HepG2 (cell line): ENCODE measurements at regions not wholly inside any gene's neighbourhood (a gene's known extent, or its start where the extent isn't known, plus 50 kb on each side); places are given as distances from the start of the nearest gene placed in this dataset.
"Not testable (repeated sequence)": the region's sequence is repeated elsewhere in the genome, so short reads cannot be mapped to it uniquely, and the experiment has no call there.

Source experiments
- ATAC-seq: fragments of 200-7000 bp; cut with Tn5 transposase; 3 replicates; pipeline ENCODE4 v1.9.1; 2020; ENCODE audit warnings: mild to moderate bottlenecking, moderate library complexity
- BruUV-seq: library from RNA; stranded (reverse); fragments of 400-500 nt; replicated peaks from 2 replicates; lab custom pipeline; 2021; lab: Mats Ljungman, UMichigan
- CTCF ChIA-PET: fragments of 300-600 bp; formaldehyde crosslinking; extraction: SDS; loops from one replicate; lab custom pipeline; 2021; ENCODE audit warnings: low total read pairs, inconsistent platforms, low intra/inter-chr PET ratio; lab: Yijun Ruan, JAX
- POLR2A ChIA-PET: fragments of 350-600 bp; sonication (Branson Sonifier 250); formaldehyde crosslinking; loops from one replicate; lab custom pipeline; 2020; ENCODE audit warnings: antibody characterized with exemption, inconsistent platforms; lab: Yijun Ruan, JAX
- DNase-seq: peaks from one replicate; pipeline ENCODE4 v3.0.0-alpha.2; 2015; ENCODE audit warnings: low spot score
- FAIRE-seq: peaks from 3 replicates; lab custom pipeline; 2011; peaks lifted over from hg19 to GRCh38; lab: Jason Lieb, UNC
- H2AFZ ChIP-seq: one replicate; pipeline ENCODE4 v1.6.1; 2011; ENCODE audit warnings: low read length, inconsistent platforms
- H3K27ac ChIP-seq: fragments of 300-600 bp; 3 replicates; pipeline ENCODE4 v1.8.0; 2011; ENCODE audit warnings: mixed run types, mild to moderate bottlenecking, mixed read lengths, low read length, inconsistent platforms; ENCODE audit not compliant: insufficient read depth; ENCODE audit errors: extremely low read length
- H3K27me3 ChIP-seq, 2 experiments: fragments of 200-600 bp in 1 of 2; 2 replicates in 1 of 2; 3 replicates in 1 of 2; pipeline versions ENCODE4 v1.6.0 to v1.8.0; 2011; ENCODE audit warnings: low read length in 2 of 2, mild to moderate bottlenecking in 2 of 2, moderate library complexity in 2 of 2, inconsistent platforms in 1 of 2; ENCODE audit not compliant: insufficient read depth in 2 of 2, control insufficient read depth in 1 of 2
- H3K36me3 ChIP-seq, 2 experiments: fragments of 200-600 bp in 1 of 2; replicated peaks in 1 of 2; 2 replicates in 1 of 2; 3 replicates in 1 of 2; pipeline versions ENCODE4 v1.5.1 to v1.8.0; 2011; ENCODE audit warnings: low read length in 2 of 2, inconsistent platforms in 1 of 2; ENCODE audit not compliant: insufficient read depth in 2 of 2, control insufficient read depth in 1 of 2
- H3K4me1 ChIP-seq: 2 replicates; pipeline ENCODE4 v1.5.1; 2012; ENCODE audit warnings: low read length, inconsistent platforms; ENCODE audit not compliant: insufficient read depth
- H3K4me2 ChIP-seq: 2 replicates; pipeline ENCODE4 v1.6.0; 2011; ENCODE audit warnings: low read depth, low read length, inconsistent platforms
- H3K4me3 ChIP-seq, 3 experiments: fragments of 200-600 bp in 1 of 3; sonication (generic), shearing (Covaris generic) in 1 of 3; replicated peaks in 1 of 3; 2 replicates each; pipeline ENCODE4 v1.5.1; 2011 to 2016; ENCODE audit warnings: low read length in 3 of 3, inconsistent platforms in 2 of 3, low read depth in 2 of 3, mild to moderate bottlenecking in 2 of 3, control low read depth in 1 of 3, mixed read lengths in 1 of 3; ENCODE audit not compliant: insufficient read depth in 1 of 3
- H3K79me2 ChIP-seq: one replicate; pipeline ENCODE4 v1.6.1; 2011; ENCODE audit warnings: low read length, inconsistent platforms; ENCODE audit not compliant: insufficient read depth
- H3K9ac ChIP-seq: 2 replicates; pipeline ENCODE4 v1.6.0; 2011; ENCODE audit warnings: mild to moderate bottlenecking, low read depth, low read length, inconsistent platforms; ENCODE audit not compliant: insufficient read depth
- H3K9me3 ChIP-seq: 2 replicates; pipeline ENCODE4 v1.5.1; 2012; ENCODE audit warnings: mild to moderate bottlenecking, low read length
- H4K20me1 ChIP-seq: 2 replicates; pipeline ENCODE4 v1.6.0; 2011; ENCODE audit warnings: inconsistent platforms, mild to moderate bottlenecking, low read length, moderate library complexity; ENCODE audit not compliant: insufficient read depth
- CHD4 ChIP-seq: fragments of 200-600 bp; sonication (generic); IDR thresholded peaks from 2 replicates; pipeline ENCODE4 v1.7.0; 2017; ENCODE audit warnings: mild to moderate bottlenecking, low read length, borderline replicate concordance
- TFDP1 ChIP-seq: IDR thresholded peaks from 2 replicates; pipeline ENCODE4 v1.6.1; 2016; ENCODE audit warnings: missing compliant biosample characterization, missing genetic modification reagents, borderline replicate concordance
- ZFP37 ChIP-seq: sonication (generic); formaldehyde crosslinking; IDR thresholded peaks from 2 replicates; pipeline ENCODE4 v1.4.0; 2020; ENCODE audit warnings: missing genetic modification reagents, borderline replicate concordance
- ZNF878 ChIP-seq: sonication (generic); formaldehyde crosslinking; IDR thresholded peaks from 2 replicates; pipeline ENCODE4 v1.8.1; 2023; ENCODE audit warnings: mild to moderate bottlenecking, missing genetic modification reagents, moderate library complexity
- WGBS: methylation state at CpG from one replicate; pipeline ENCODE4 v1.1.6; 2017; ENCODE audit warnings: low lambda C conversion rate; 5-methylcytosine and 5-hydroxymethylcytosine counted together
- in situ Hi-C: cut with HindIII; loops from 2 replicates; pipeline ENCODE4 v1.10.0; 2017; ENCODE audit warnings: low pct_unique_long_range_greater_than_20kb; ENCODE audit not compliant: extremely low pct_ligation_motif_present
- intact Hi-C: fragments of 100-400 bp; cut with micrococcal nuclease; formaldehyde crosslinking; loops from one replicate; pipeline ENCODE4 v1.10.0; 2022; ENCODE audit not compliant: unreplicated experiment

GRCh38 chr5:93348231-93348630 is 232.8 kb downstream of the NR2F1-AS1 start:
- Histone ChIP-seq H4K20me1 (no peaks in the 10 kb centered on the region), H2AFZ (no peak overlapping the region), H3K4me3 (no peak overlapping the region), H3K36me3 (no peaks in the 10 kb centered on the region), H3K9me3 (no peaks in the 10 kb centered on the region), H3K4me2 (no peak overlapping the region), H3K4me1 (no peaks in the 10 kb centered on the region), H3K27me3 (peaks cover 1 to 18% of the 10 kb centered on the region in 2 experiments; a peak in 3 of 5 replicates), H3K9ac (no peak overlapping the region), H3K79me2 (no peaks in the 10 kb centered on the region), H3K27ac (no peak overlapping the region)
- in situ Hi-C loops (no loop called here), intact Hi-C loops (no loop called here)
- no TSS peak for BruUV-seq
- TF ChIP-seq TFDP1 (CRISPR knock-in tag) (no peak), ZNF878 (CRISPR knock-in tag) (no peak), ZFP37 (no peak), CHD4 (no peak)
- whole genome bisulfite sequencing: 77% methylated on average over 14 of the region's 15 CpGs
- ATAC-seq (no peak), DNase-seq (no peak), FAIRE-seq (no peak)
- ChIA-PET CTCF (no interaction called here), POLR2A (no interaction called here)

- FAIRE-seq, H3K9ac ChIP-seq, H3K4me2 ChIP-seq, in situ Hi-C loops, H3K36me3 ChIP-seq, intact Hi-C loops, H3K79me2 ChIP-seq, ATAC-seq, POLR2A ChIA-PET, DNase-seq, H4K20me1 ChIP-seq, CTCF ChIA-PET, H3K4me3 ChIP-seq, H2AFZ ChIP-seq, H3K27ac ChIP-seq, H3K9me3 ChIP-seq, BruUV-seq: not testable (repeated sequence)
- Histone ChIP-seq H3K4me1 (peaks cover 13% of the 10 kb centered on the region), H3K27me3 (peaks cover 1 to 18% of the 10 kb centered on the region in 2 experiments; a peak in 3 of 5 replicates)
- 53% methylated on average over 1 of the region's 1 CpG for WGBS
These were observed 234.2 kb downstream of the NR2F1-AS1 start for GRCh38 chr5:93346850-93347249.
